Tibial nerve (tissue), 4 donors: ENCODE measurements at regions not wholly inside any gene's neighbourhood (a gene's known extent, or its start where the extent isn't known, plus 50 kb on each side); places are given as distances from the start of the nearest gene placed in this dataset.

ENCODE experiments used
- CTCF ChIP-seq, 5 experiments: fragments of 200-600 bp in 3 of 5; fragments of 450-650 bp in 2 of 5; sonication (generic) in 3 of 5; IDR thresholded peaks; one replicate each; pipeline ENCODE4 v1.5.1; 2016 to 2019; ENCODE audit warnings: antibody characterized with exemption in 5 of 5, mild to moderate bottlenecking in 3 of 5, moderate library complexity in 2 of 5
- EP300 ChIP-seq, 2 donors: sonication (generic); formaldehyde crosslinking; IDR thresholded peaks; one replicate each; pipeline ENCODE4 v1.6.1; 2017; ENCODE audit warnings: antibody characterized with exemption in 2 of 2, mild to moderate bottlenecking in 1 of 2

- no peak for TF ChIP-seq CTCF (IDR thresholded peaks at IDR 0.05)
- TF ChIP-seq EP300 (IDR thresholded peaks at IDR 0.05), result no peak
These were observed 314.3 kb downstream of the SOX9 start for GRCh38 chr17:72434991-72435618.
